ENCODE measurements at regions not wholly inside any gene's neighbourhood (a gene's known extent, or its start where the extent isn't known, plus 50 kb on each side); places are given as distances from the start of the nearest gene placed in this dataset.

DNA sequence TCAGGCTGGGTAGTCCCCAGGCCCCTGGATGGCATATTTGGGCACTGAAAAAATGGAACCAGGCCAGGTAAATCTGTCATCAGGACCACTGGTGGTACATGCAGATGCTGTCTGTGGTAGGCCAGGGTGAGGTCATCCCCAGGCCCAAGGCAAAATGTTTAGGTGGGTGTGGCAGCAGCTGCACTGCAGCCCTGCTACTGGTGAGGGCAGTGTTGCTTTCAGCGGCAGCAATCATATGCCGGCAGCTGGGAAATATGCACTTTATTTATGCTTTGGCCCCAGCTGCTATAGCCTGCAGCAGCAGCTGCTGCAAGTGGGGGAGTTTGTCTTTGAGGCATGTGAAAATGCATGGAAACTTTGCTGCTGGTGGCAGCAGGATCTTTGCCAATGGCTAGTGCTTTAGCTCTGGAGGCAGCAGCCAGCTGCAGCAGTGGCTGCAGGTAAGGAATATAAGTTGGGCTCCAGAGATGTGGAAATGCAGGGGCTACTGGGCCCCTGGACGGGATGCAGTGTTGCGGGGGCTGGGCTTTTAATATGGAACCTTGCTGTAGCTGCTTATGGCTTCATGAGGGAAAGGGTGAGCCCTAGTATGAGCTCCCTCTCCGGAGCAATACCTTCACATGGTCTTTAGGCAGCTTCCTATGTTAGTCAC lies 365.7 kb upstream of the CADM1 start:
- DNase-seq = no peak

DNA sequence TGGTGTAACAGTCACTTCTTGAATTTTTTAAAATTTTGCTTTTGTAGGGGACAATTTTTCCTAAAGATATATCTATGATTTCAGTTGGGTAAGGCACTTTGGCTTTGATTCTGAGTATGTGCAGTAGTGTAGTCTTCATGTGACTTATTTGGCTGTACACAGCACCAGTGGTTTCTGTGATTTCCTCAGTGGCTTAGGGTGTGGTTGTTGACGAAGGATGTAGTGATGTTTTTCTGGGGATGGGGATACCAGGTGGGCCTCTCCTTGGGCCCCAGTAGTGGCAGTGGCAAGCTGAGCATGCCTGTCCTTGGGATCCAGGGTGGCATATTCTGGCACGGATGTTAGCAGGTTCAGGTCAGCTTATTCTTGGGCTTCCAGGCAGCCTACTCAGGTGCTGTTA lies 364.9 kb upstream of the CADM1 start:
- DNase-seq = no peak

DNA sequence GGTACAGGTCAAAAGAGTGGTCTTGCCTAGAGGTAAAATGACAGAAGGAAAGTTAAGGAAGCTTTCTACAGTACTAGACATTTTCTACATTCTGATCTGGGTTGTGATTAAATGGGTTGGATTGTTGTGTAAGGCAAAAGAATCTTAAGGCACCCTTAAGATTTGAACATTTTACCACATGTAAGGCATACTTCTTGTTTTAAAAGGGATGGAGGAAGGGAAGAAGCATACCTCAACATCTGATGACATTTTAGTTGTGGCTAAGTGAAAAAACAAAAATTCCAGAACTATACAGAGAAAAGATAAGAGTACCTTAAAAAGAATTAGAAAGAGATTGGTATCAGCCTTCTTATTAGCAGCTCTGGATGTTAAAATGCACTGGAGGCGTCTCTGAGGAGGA lies 356.0 kb upstream of the CADM1 start:
- DNase-seq = no peak

DNA sequence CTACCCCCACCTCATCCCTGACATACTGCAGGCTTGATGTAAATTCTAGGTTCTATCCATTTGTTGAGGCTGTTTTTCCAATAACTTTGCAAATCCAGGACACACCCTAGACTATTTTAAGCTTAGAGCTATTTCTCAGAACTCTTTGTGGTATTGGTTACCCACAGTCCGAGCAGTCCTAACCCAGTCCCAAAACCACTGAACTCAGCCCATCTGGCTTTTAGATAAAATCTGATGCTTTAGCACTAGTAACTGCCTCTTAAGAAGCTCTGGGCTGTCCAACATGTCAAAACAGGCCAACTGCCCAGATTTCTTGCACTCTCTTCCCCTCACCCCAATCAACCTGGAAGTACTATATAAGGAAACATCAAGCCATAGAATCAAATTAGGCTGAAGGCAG lies 344.4 kb upstream of the CADM1 start:
- no peak for DNase-seq

DNA sequence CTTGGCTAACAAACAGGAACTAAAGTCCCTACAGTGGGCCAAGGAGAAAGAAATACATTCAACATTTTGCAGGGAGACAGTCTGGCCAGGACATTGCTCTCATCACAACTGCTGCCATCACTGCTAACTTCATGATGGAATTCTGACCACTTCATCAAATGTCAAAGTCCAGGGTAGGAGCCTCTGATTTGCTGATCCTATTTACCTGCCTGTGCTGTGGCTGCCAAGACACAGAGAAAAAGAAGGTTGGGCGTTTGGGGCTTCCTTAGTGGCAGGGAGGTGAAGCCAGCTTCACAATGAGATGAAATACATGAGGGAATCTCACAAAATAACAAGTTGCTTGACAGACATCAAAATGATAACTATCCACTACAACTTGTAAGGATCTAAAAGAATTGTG lies 343.9 kb upstream of the CADM1 start:
- DNase-seq = no peak

DNA sequence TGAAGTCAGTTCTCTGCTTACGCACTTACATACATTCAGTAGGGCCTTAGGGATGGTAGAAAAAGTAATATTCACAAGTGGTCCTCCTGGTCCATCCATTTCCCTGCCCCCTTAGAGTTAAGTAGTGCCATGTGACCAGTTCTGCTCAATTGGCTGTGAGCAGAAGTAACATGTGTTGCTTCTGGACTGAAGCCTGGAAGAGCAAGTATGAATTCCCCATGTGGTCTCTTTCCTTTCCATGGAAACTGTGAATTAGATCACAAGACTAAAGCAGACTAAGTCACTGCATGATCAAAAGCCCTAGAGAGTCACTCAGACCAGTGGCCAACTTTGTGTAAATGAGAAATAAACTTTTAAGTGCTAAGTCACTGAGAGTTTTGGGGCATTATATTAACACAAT lies 341.7 kb upstream of the CADM1 start:
- DNase-seq = no peak

DNA sequence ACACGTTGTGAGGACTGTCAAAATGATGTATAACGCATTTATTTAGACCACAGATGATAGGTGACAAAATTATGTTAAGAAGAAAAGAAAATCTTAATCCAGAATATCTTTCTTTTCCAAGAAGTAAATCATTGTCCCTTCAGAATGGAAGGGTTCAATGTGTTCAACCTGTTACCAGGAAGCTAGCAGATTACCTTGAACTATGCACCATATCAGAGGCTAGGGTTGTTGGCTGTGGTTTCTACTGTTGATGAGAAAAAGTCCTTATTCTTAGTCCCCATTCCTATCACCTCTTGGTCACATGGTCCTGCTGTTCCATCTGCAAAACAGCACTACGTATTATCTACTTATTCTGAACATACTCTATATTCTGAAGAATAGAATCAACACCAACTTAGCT lies 339.5 kb upstream of the CADM1 start:
- DNase-seq = no peak

DNA sequence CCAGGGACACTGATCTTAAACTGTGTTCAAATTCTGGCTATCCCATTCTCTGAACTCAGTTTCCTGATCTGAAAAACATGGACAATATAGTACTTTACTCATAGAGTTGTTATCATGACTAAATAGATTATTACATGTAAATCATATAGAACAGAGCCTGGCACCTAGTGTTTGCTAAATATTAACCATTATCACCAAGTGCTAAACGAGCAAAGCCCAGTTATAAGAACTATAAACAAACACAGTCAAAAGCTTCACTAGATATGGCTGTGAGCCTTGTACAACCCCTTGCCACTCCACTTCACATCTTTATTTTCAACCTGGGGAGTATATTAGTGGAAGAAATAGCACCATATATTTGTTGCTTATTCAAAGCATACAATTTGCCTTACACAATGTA lies 338.9 kb upstream of the CADM1 start:
- no peak for DNase-seq

DNA sequence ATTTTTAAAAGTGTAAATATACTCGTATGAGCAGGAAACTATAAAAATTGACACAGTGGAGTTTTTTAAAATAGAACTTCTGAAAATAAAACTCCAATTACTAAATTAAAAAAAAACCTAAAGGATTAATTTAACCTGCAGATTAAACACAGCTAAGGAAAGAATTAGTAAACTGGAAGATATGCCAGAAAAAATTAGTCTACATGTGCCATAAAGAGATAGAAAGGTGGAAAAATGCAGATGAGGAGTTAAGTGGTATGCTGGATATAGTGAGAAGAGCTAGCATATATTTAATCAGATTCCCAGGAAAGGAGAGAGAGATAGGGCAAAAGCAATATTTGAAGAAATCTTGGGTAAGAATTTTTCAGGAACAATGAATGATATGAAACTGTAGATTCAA lies 315.8 kb upstream of the CADM1 start:
- DNase-seq = no peak

DNA sequence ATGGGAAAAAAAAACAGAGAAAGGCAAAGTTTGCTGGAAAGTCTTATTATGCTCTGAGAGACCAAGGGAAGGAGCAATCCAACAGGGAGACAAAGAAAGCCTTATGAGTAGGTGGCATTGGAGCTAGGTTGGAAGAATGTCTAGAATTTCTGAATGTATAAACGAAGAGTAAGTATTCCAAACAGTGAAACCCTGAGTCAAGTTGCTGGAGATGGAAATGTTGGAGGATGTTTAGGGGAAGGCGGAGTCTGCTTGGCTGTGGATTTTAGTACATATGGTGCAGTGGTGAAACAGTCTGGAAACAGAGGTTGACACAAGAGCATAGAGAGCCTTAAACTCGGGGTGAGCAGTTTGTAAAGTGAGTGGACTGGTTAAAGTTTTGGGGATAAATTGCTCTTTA lies 314.8 kb upstream of the CADM1 start:
- no peak for DNase-seq

DNA sequence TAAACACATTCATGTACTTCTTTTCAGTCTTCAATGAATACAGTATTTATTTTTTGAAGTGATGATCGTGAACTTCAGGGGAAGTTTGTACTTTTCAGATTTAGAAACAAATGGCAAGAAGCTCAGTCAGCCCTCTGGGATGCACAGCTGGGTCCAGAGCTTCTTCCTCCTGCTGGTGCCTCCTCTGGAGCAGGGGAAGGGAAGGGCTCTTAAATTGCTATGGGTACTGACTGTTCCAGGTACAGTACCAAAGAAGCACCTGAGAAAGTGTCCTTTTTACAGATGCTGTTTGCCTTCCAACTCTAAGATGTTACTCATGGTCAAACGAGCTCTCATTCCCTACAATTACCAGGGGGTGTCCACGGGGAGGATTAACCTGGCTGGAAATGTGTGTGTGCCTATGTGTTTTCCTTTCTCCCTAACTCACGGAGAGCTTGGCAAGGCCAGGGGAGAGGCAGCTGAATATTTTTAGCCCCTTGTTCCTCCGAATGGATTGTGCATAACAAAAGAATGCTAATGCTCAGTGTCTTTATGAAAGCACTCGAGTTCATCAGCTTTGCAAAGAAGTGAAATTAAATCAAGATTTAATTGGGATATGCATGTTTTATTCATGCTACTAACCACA lies 313.7 kb upstream of the CADM1 start:
- DNase-seq = no peak

DNA sequence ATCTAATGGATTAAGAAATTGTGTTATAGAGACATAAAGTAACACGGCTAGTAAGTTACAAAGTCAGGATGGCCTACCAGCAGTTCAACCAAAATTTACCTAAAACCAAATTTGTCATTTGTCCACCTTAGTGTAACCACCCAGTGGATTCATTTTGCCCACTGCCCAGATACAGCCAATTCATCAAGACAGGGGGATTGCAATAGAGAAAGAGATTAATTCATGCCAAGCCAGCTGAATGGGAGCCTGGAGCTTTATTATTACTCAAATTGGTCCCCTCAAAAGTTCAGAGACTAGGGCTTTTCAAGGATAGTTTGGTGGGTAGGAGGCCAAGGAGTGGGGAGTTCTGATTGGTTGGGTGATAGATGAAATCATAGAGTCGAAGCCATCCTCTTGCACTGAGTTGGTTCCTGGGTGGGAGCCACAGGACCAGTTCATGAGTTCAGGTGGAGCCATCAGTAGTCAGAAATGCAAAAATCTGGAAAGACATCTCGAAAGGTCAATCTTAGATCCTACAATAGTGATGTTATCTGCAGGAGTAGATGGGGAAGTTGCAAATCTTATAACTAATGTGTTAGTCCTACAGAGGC lies 304.2 kb upstream of the CADM1 start:
- no peak for DNase-seq

DNA sequence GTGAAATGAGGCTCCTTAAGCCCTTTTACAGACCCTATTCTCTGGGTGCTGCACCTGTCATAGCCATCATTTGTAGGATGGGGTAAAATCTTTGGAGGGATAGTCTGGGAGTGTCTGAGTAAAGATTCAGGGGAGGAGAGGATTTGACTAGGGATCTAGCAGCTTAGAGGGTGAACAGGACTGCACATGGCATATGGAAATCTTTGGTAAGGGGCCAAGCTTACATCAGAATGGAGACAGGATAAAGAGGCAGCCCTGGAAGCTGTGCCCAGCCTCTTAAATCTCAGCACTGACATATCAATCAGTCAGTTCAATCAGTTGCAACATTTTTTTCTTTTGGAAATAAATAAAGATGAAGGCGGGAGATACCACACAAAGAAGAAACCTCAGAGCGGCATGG lies 301.8 kb upstream of the CADM1 start:
- no peak for DNase-seq

DNA sequence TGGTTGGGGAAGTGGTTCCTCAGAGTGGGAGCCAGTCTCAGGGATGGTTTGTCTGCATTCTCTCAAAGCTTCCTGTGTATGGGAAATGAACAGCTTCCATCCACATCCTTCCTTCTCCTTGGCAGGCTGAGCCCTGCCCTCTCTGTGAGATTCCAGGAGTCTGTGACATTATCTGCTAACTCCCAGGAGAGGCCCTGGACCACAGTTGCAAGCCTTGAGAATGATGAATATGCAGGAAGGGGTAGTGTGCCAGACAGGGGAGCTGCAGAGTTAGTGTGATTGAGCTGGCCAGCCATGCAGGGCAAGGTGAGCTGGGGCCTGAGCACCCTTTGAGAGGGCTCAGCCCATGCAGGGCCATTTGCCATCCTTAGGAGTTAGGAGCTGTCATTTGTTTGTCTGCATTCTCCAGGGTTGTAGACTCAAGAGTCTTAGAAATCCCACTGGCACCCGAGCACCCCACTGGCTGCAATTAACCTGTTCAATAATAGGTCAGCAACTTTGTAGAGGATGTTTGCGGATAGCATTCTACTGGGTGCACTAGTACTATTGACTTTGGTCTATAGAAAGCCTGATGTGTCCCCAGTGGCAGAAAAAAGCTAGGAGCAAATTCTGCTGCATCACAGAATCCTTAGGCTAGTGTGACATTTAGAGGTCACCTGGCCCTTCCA lies 299.0 kb upstream of the CADM1 start:
- DNase-seq = no peak

DNA sequence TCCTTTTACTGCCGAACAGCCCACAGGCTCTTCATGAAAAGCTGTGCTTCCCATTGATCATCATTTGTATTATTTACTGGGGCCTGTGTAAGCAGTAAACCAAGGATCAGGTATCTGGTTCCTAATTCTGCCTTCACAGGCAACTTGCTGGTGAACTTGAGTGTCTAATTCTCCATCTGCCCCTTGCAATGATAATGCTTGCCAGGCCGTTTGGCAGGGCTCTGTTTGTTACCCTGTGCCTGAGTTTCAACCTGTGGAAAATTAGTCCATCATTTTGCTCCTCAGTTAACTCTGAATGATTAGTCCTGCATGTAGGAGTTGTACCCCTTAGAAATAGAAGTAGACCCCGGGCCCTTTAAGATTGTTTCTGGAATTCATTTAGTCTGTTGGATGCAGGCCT lies 298.4 kb upstream of the CADM1 start:
- DNase-seq = no peak

DNA sequence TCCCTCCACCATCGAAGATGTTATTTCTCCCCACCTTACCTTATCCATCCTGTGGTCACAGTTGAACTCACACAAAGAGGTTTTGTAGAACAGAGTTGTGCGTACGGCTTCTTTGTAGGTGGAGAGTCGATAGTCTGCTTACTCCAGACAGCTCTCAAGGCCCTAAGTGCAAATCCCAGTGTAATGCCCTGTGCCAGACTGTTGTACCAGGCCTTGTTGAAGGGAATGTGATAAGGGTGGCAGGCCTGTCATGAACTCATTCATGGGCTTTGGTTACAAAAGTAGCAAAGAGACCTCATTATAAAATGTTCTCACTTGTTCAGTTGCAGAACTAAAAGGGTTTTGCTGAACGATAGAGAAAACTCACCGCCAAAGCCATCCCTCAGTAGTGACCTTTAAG lies 288.7 kb upstream of the CADM1 start:
- no peak for DNase-seq

DNA sequence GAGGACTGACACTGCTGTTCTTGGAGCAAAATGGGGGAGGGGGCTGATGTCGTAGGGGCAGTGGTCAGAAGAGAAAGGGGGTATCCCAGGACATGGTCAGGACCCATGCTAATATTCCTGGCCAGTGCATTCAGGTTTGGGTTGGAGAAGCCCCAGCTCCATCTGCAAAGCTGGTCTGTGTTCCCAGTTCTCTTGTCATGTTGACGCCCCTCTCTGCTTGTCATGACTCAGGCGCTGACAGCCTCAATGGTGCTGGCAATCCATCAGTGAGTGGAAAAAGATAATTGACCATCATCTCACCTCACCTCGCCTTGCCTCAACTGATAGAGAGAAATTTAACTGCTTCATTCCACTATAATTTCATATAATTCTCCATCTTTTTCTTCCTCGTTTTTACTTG lies 283.1 kb upstream of the CADM1 start:
- DNase-seq = no peak

DNA sequence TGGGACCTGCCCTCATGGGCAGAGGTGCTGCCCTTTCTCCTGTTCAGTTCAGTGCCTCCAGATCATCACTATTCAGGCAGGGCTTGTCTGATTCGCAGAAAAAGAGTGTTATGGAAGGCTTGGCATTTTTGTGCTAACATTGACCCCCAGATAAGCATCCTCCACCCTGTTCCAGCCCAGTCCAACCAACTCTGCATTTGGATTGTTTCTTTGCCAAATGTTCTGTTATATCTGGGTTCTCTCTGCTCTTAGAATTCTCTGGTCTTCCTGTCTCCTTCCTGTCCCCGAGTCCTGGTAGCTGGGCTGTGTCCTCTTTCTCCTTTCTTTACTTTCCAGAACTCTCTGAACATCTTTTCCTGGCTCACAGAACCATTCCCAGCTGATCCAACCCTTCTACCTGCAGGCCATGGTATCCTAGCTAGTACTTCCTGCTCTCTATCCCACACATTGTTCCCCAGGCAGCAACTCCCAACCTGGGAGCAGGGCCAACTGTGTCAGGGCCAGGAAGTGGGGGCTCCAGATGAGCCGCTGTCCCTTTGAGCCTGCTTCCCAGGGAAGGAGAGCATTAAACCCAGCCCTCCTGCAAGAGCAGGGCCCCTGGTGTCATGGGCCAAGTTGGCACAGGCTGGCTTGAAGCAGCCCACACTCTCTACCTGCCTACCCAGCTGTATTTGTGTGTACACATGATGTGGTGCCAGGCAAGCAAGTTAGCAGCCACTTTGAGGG lies 280.7 kb upstream of the CADM1 start:
- DNase-seq = no peak

DNA sequence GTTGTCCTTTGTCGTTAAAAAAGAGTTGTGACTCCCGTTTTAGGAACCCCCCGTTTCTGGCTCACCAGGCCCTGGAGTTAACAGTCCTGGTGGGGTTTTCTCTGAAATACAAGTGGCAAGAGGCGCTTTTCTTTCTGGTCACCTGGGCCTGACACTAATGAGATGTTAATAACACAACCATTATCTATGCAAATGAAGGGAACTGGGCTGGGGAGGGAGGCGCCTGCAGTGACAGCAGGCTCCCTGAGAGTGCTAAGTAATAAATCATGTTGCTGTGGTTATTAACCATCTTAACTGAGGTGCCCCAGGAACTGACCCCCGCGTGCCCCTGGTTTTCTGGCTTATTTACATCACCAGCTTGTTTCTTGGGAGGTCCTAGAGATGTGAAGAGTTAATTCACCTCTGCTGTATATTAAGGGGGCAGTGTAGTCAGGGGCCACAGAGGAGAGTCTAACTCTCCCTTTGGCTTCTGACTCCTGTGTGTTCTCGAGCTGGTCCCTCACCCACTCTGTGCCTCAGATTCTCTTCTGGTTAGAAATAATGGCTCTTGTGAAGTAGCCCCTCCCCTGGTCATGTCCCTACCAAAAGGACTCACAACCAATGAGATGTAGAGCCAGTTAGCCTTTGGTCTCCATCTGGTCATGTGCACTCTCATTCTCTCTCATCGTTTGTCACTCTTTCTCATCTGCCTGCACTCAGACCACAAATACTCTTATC lies 276.6 kb upstream of the CADM1 start:
- DNase-seq = no peak

DNA sequence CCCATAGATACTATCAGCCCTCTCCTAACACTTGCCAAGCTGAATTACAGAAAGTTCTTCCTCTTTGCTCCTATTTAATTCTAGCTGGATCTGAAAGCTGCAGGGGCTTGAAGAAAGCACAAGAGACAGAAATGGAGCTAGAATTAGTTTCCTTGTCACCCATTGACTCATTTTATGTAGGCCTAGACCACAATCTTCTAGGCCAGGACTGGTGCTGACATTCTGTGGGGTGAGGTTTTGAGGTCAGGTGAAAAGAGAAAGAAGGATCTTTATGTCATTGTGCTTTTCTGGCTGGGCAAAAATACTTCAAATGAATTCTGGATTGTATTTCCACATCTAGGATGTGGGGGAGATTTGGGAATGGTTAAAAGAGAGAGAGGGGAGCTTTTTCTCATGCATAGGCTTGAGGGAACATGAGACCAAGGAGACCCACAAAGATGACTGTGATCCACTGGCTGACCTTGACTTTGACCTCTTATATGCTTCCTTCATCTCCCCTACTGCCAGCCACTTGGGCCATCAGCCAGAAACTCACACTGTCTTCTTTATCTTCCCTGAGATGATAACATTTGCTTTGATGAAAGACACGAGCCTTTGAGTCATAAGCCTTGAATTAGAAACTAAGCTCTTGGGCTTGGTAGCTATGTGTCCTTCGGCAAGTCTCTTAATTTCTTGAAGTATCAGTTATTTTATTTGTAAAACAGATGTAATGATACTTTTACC lies 274.9 kb upstream of the CADM1 start:
- no peak for DNase-seq

DNA sequence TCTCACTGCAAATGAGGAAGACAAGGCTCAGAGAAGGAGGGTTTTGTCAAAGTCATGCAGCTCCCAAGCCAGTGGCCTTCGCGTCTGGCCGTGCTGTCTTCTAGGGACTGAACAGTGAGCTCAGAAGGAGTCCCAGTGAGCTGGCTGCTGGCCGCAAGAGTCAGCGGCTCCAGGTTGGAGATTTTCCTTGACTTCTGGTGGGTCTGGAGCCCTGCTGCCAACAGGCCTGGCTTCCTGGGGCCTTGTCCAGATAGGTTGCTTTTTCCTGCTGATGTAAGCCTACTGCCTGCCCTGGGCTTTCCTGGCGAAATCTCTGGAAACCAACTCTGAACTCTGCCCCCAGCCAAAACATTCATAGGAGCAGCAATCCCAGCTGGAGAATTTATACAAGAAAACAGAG lies 272.7 kb upstream of the CADM1 start:
- DNase-seq = no peak

DNA sequence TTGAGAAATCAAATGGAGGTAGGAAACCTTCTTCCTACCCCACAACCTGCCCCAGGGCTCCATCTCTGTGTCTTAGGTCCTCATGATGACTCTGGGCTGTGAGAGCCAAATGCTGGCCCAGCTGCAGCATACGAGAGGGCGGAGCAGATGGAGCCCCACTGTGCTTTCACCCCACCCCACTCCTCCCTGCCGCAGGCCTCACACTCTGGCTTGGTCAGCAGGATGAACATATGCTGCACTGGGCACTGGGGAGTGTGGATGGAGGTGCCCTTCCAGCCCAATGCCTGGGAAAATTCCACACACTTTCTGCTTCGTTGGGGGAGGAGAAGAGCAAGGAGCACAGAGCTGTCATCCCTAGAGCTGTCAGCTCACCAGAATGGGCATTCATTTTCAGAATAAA lies 271.6 kb upstream of the CADM1 start:
- DNase-seq = no peak
